Right lobe of liver (tissue), 4 donors: ENCODE measurements at regions not wholly inside any gene's neighbourhood (a gene's known extent, or its start where the extent isn't known, plus 50 kb on each side); places are given as distances from the start of the nearest gene placed in this dataset.

Experiments used
- CTCF ChIP-seq, 4 donors: fragments of 200-600 bp in 3 of 4; fragments of 450-650 bp in 1 of 4; IDR thresholded peaks; one replicate each; pipeline versions ENCODE4 v1.5.1 to v1.8.0; 2016 to 2022; ENCODE audit warnings: antibody characterized with exemption in 4 of 4, mild to moderate bottlenecking in 2 of 4
- POLR2A ChIP-seq: fragments of 450-650 bp; IDR thresholded peaks from one replicate; pipeline ENCODE4 v1.6.1; 2017; ENCODE audit warnings: antibody characterized with exemption, mild to moderate bottlenecking
- donor health status: DM: no; HTN: no; CAD: no.
- donor health status: DM: no; HTN: no; CAD: no.
- donor health status: DM: no; HTN: yes; CAD: no.

- no peak for TF ChIP-seq POLR2A
- TF ChIP-seq CTCF (IDR thresholded peaks at IDR 0.05) = no peak
Observed at GRCh38 chr6:132936646-132937045, 122.3 kb downstream of the RPS12 start.
